COLO829 (cell line): ENCODE measurements at regions not wholly inside any gene's neighbourhood (a gene's known extent, or its start where the extent isn't known, plus 50 kb on each side); places are given as distances from the start of the nearest gene placed in this dataset.

Experiments
- DNase-seq: peaks from one replicate; pipeline ENCODE4 v3.0.0; 2012; ENCODE audit warnings: low spot score

DNA sequence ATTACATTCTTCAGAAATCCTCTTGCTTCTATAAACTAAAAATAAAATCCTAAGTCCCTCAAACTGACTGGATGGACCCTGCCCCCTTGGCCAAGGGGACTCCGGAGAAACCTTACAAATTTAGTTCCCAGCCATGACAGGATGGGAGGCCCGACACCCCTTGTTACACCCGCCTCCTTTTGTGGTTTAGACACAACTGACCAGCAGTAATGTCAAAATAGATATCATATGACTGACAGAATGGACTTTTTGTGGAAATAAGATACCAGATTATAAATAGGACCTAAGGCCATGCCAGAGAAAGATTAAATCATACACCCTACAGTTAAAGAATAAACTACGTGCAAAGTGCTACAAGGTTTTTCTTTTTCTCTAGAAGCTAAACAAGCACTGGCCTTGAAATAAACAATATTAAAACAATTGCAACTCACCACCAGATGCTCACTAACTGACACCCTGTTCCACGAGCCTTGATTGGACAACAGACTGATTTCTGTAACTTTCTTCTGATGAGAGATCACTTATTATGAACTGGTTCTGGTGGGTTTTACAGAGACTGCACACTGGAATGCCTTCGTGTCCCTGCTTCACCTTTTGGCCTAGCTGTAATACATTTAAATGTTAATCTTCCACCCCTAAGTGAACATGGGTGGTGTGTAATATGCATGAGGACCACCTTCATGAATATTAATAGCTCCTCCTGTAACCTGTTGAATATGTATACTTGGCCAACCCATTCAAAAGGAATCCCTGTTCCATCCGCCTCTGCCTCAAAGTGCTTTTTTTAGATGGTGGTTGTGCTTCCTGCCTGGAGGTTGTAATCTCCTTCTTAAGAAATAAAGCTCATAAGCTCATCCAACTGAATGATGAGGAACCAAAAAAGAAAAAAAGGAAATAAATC is 99.6 kb downstream of the ODF2L start:
- no peak for DNase-seq

DNA sequence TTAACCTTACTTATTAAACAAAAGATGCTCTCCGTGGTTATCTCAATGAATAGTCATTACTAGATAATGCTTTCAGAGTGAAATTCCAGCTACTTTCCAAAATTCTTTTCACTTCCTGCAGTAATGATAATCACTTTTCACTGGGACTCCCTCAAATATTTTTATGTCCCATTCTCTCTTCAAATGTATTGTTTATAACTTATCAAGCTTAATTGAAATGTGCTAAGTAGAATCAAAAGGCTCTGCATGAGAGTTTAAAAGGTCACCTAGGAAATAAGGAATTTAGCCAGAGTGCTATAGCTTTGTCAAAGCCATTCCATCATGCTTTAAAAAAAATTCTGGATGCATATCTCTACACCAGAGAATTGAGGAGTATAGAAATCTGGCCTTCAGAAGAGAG is 106.4 kb downstream of the ODF2L start:
- no peak for DNase-seq

GRCh38 chr1:86289161-86289560 is 107.0 kb downstream of the ODF2L start:
- no peak for DNase-seq

DNA sequence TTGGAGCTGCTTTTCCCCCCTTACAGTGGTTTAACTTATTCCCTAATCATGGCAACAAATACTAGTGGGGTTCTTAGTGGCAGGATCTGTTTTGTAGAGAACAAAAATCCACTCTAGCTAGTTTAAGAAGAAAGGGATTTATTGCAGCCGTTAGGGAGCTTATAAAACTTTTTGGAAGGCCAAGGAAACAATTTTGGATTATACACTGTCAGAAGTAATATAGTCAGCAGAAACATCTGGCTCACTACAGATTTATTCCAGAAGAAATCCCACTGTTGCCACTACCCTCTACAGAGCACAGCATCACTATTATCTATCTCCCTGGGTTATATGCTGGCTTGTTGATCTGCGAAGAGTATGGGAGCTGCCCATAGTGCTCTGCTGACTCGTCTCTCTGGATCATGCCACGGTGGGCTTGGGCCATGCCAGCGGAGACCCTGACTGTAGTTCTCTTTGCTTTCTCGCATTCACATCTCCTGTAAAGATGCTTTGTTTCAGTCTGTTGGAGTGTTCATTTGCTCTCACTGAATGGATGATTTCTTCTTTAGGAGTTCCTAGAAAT is 107.5 kb downstream of the ODF2L start:
- DNase-seq, result no peak

DNA sequence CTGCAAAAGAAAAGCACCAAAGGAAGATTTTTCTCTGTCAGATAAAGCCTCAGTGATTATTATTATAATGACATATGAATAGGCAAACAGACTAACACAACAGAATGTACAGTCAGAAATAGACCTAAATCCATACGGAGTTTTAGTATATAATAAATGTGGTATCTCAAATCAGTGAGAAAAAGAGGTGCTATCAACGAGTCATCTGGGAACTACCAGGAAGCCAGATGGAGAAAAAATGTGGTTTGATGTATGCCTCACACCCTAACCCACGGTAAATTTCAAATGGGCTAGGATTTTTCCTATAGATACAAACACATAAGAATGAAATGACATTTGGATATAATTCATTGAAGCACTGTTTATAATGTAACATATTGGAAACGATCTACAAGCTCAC is 110.3 kb downstream of the ODF2L start:
- DNase-seq, result no peak

GRCh38 chr1:86282611-86283010 is 113.5 kb downstream of the ODF2L start:
- DNase-seq, result no peak

DNA sequence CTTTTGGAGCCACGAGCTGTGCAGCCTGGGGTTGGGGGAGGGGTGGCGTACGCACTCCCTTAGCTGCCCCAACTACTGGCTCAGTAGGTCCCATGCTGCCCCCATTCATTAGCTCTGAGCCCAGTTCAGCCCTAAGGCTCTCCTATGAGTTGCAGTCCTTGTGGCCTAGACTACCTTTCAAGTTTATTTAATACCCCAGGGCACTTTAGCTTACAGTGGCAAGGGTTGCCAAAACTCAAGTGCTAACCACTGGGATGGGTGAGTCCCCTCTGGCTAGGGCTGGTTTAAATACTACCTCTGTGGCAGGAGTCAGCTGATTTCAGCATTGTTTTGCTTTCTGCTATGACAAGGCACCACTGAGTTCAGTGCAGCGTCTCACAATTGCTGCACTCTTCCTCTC is 118.2 kb downstream of the ODF2L start:
- DNase-seq, result no peak

- no peak for DNase-seq
These were observed 116.5 kb upstream of the COL24A1 start for GRCh38 chr1:86273066-86273465.

DNA sequence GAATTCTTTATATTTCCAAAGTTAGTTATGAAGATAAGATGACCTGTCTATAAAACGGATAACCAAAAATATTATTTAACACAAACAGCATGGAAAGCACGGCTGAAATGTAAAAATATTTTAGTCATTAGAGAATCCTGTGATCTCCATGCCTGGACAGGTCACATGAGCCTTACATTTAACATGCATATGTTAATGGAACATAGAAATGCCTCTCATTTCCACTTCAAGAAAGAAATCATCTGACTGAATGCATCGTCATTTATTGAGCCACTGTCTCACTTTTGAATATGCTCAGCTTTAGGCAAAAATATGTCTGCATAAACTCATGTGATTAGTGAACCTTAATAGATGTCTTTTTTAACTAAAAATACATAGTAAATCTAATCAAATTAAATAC is 115.5 kb upstream of the COL24A1 start:
- DNase-seq, result no peak

- no peak for DNase-seq
These were observed 114.5 kb upstream of the COL24A1 start for GRCh38 chr1:86271046-86271445.

DNA sequence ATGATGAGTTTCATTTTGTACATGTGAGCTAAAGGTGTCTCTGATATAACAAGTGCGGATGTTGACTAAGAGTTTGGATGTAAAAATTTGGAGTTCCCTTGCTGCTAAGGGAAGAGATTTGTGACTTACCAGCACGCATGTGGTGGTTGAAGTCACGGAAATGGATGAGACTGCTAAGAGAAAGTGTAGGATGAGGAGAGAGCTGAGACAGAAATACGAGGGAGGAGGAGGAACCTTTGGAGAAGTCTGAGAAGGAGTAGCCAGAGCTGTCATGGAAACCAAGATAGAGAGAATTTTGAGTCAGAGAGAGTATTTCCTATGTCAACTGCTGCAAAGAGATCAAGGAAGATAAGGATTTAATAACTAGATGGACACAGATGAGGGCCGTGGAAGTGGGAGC is 106.5 kb upstream of the COL24A1 start:
- no peak for DNase-seq

GRCh38 chr1:86260476-86260875 is 103.9 kb upstream of the COL24A1 start:
- DNase-seq, result no peak

- DNase-seq, result no peak
These were observed 102.8 kb upstream of the COL24A1 start for GRCh38 chr1:86259390-86259789.

- no peak for DNase-seq
These were observed 101.5 kb upstream of the COL24A1 start for GRCh38 chr1:86258101-86258500.

- DNase-seq, result peak; percentile 35
These were observed 91.2 kb upstream of the COL24A1 start for GRCh38 chr1:86247597-86248279.

DNA sequence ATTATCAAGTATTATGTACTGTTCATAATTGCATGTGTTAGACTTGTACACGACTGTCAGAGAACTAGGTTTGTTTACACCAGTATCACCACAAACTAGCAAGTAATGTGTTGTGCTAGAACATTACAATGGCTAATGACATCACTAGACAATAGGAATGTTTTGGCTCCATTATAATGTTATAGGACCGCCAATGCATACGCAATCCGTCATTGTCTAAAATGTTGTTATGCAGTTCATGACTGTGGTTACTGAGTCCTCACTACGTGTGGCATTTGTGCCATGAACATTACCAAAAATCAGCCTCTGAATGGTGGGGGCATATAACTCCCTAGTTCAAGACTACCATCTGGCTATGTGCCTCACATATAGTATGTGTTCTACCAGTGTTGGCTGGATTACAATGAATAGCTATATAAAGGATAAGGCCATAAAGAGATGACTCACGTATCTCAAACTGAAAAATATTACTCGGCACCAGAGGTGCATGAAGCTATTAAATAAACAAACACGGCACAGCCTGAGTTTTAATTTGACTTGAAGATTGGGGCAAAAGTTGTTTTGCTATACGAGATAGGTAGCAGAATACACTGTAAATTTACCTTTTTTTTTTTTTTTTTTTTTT is 89.1 kb upstream of the COL24A1 start:
- DNase-seq, result no peak

- no peak for DNase-seq
These were observed 83.3 kb upstream of the COL24A1 start for GRCh38 chr1:86239894-86240293.

DNA sequence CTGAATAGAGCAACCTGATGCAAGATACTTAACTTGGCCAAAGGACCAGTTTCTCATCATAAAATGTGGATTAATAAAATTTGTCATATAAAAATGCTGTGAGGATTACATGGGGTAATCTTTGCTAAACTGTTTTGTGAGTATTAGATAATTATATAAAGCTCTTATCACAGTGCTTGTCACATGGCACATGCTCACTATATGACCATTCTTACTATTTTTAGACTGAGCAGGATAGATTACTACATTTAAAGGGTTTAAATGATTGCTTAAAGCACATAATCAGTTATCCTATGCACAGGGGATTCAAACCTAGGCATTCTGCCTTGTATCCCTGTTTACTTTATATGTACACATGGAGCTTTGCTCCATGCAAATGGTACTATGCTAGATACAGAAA is 82.9 kb upstream of the COL24A1 start:
- DNase-seq, result no peak

DNA sequence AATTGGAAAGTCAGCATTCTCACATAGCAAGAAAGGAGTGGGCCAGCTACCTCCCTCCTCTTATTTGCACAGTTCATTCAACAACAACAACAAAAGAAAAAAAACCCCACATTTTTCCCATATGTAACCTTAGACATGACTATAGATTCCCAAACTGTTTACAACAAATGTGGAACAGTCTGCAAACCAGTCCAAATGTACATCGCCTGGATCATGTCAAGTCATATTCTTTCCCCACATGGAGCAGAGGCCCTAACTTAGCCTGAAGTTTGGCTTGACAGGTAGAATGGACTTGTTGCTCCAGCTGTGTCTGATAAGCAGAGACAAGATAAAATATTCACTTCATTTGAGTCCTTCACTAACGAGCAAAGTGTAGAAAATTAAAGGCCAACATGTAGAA is 81.7 kb upstream of the COL24A1 start:
- DNase-seq, result no peak

DNA sequence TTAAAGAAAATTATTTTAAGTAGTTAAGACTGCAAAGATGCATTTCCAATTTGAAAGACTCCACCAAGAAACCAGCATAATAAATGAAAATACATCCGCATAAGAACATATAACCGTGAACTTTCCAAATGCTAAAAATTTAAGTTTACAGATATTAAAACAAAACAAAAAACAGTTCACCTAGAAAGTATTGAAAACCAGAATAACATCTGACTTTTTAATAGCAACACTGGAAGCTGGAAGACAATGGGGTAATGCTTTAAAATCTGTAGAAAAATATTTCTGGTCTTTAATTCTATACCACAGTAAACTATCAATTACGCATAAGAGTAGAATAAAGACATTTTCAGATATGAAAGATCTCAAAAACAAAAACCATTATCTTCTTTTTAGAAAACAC is 79.3 kb upstream of the COL24A1 start:
- DNase-seq, result no peak

- no peak for DNase-seq
These were observed 76.8 kb upstream of the COL24A1 start for GRCh38 chr1:86233403-86233802.

- DNase-seq, result no peak
These were observed 74.5 kb upstream of the COL24A1 start for GRCh38 chr1:86231076-86231475.
